HCT116 (cell line): ENCODE measurements at regions not wholly inside any gene's neighbourhood (a gene's known extent, or its start where the extent isn't known, plus 50 kb on each side); places are given as distances from the start of the nearest gene placed in this dataset.

Source experiments
- CEBPB ChIP-seq: IDR thresholded peaks from 2 replicates; pipeline ENCODE4 v1.6.1; 2012; ENCODE audit warnings: low read depth
- CTCF ChIP-seq, 3 experiments: fragments of 200-600 bp in 1 of 3; sonication (generic) in 1 of 3; IDR thresholded peaks in 2 of 3; conservative IDR thresholded peaks in 1 of 3; 2 replicates each; pipeline ENCODE4 v1.5.1; 2012 to 2017; ENCODE audit warnings: low read depth in 2 of 3, low read length in 2 of 3, antibody characterized with exemption in 1 of 3, borderline replicate concordance in 1 of 3, control low read depth in 1 of 3, mild to moderate bottlenecking in 1 of 3, mixed read lengths in 1 of 3, mixed run types in 1 of 3, moderate library complexity in 1 of 3; ENCODE audit not compliant: insufficient read depth in 1 of 3
- EGR1 ChIP-seq: IDR thresholded peaks from 2 replicates; pipeline ENCODE4 v1.6.1; 2012; ENCODE audit warnings: low read depth
- EZH2 ChIP-seq: fragments of 200-600 bp; sonication (generic); IDR thresholded peaks from 2 replicates; pipeline ENCODE4 v1.6.1; 2017; ENCODE audit warnings: antibody characterized with exemption, mixed run types
- EZH2phosphoT487 ChIP-seq: fragments of 200-600 bp; IDR thresholded peaks from 2 replicates; pipeline ENCODE4 v1.6.1; 2018; ENCODE audit warnings: antibody characterized with exemption, borderline replicate concordance
- MAX ChIP-seq: IDR thresholded peaks from 2 replicates; pipeline ENCODE4 v1.6.1; 2012
- POLR2A ChIP-seq: IDR thresholded peaks from 2 replicates; pipeline ENCODE4 v1.7.0; 2011; ENCODE audit warnings: borderline replicate concordance; ENCODE audit not compliant: insufficient read depth, insufficient read length; ENCODE audit errors: extremely low read depth
- POLR2AphosphoS5 ChIP-seq: IDR thresholded peaks from 2 replicates; pipeline ENCODE4 v1.6.1; 2011; ENCODE audit warnings: mild to moderate bottlenecking, low read depth, low read length, moderate library complexity
- RAD21 ChIP-seq: IDR thresholded peaks from 2 replicates; pipeline ENCODE4 v1.6.1; 2012; ENCODE audit warnings: low read depth, mild to moderate bottlenecking
- REST ChIP-seq: IDR thresholded peaks from 2 replicates; pipeline ENCODE4 v1.6.1; 2012; ENCODE audit warnings: low read depth
- SIN3A ChIP-seq: IDR thresholded peaks from 2 replicates; pipeline ENCODE4 v1.6.1; 2012; ENCODE audit warnings: low read depth
- YY1 ChIP-seq: IDR thresholded peaks from 2 replicates; pipeline ENCODE4 v1.6.1; 2011; ENCODE audit warnings: low read length, low read depth, moderate library complexity, mild to moderate bottlenecking; ENCODE audit not compliant: insufficient replicate concordance; ENCODE audit errors: extremely low read depth
- ZBTB33 ChIP-seq: IDR thresholded peaks from 2 replicates; pipeline ENCODE4 v1.6.1; 2011; ENCODE audit warnings: mild to moderate bottlenecking, low read length, moderate library complexity; ENCODE audit not compliant: insufficient replicate concordance; ENCODE audit errors: extremely low read depth
- ZNF274 ChIP-seq: fragments of 200-500 bp; sonication (Bioruptor generic); IDR thresholded peaks from 2 replicates; pipeline ENCODE4 v1.6.1; 2014; ENCODE audit warnings: mild to moderate bottlenecking, low read depth, low read length, inconsistent platforms

GRCh38 chr6:67133973-67134372 lies 1426.9 kb upstream of the EYS start:
- no peak for TF ChIP-seq POLR2A
- no peak for TF ChIP-seq POLR2AphosphoS5
- TF ChIP-seq EZH2, result no peak
- no peak for TF ChIP-seq SIN3A
- no peak for TF ChIP-seq ZNF274
- no peak for TF ChIP-seq CTCF (IDR thresholded peaks at IDR 0.05 in 2 of 3, conservative IDR thresholded peaks at IDR 0.05 in 1 of 3; ENCODE audit: borderline replicate concordance in 1 of 3, insufficient read depth in 1 of 3, low read depth in 2 of 3, low read length in 2 of 3)
- TF ChIP-seq YY1, result no peak
- TF ChIP-seq MAX, result no peak
- TF ChIP-seq RAD21, result no peak
- no peak for TF ChIP-seq REST
- no peak for TF ChIP-seq CEBPB
- no peak for TF ChIP-seq ZBTB33
- no peak for TF ChIP-seq EZH2phosphoT487
- no peak for TF ChIP-seq EGR1
